SK-N-DZ (cell line): ENCODE measurements at regions not wholly inside any gene's neighbourhood (a gene's known extent, or its start where the extent isn't known, plus 50 kb on each side); places are given as distances from the start of the nearest gene placed in this dataset.
"Not testable (repeated sequence)": the region's sequence is repeated elsewhere in the genome, so short reads cannot be mapped to it uniquely, and the experiment has no call there.

Experiments used
- DNase-seq: peaks from one replicate; pipeline ENCODE4 v3.0.0-alpha.2; 2015; ENCODE audit warnings: low spot score

GRCh38 chr6:66499851-66500250, 792.8 kb upstream of the EYS start:
- no peak for DNase-seq

GRCh38 chr6:66496659-66497058, 789.6 kb upstream of the EYS start:
- peak; percentile 57 for DNase-seq

DNA sequence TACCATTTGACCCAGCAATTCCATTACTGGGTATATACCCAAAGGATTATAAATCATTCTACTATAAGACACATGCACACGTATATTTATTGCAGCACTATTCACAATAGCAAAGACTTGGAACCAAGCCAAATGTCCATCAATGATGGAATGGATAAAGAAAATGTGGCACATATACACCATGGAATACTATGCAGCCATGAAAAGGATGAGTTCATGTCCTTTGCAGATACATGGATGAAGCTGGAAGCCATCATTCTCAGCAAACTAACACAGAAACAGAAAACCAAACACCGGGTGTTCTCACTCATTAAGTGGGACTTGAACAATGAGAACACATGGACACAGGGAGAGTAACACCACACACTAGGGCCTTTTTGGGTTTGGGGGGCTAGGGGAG, 787.6 kb upstream of the EYS start:
- DNase-seq: not testable (repeated sequence)

GRCh38 chr6:66489269-66489987, 782.4 kb upstream of the EYS start:
- no peak for DNase-seq

GRCh38 chr6:66481216-66481615, 774.2 kb upstream of the EYS start:
- no peak for DNase-seq

DNA sequence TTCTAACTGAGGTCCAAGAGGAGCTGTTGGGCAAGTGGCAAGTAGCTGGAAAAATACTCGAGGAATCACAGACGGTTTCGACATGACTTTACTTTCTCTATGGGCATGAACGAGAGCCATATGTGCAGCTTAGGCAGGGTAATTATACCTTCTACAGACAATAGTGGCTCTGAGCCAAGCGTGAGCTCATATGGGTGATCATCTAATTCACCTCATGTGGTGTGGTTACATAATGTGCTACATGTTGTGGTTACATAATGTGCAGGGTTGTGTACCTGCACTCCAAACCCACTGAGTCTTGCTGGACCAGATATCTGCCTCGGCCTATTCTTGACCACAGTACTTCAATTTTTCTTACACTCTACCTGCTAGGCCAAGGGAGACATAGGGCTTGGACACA, 771.7 kb upstream of the EYS start:
- DNase-seq: no peak

GRCh38 chr6:66435321-66435720, 728.3 kb upstream of the EYS start:
- no peak for DNase-seq

DNA sequence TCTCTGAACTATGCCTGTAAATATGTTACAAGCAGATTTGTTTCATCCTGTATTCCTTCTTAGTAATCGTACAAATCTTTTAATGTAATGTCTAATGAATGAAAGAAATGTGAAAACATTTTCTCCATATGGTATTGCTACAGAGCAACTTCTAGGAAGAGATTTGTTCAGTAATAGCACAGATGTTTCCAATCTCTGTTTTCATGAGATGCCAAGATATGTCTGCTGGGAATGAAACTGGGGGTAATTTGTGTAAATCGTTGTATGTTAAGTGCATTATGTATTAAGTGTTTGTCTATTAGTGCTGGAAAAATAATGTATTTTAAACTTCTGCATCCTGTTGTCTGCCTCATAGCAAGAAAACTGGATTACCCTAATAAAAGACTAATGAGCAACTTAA, 722.2 kb upstream of the EYS start:
- no peak for DNase-seq

GRCh38 chr6:66423047-66423446, 716.0 kb upstream of the EYS start:
- DNase-seq: no peak

GRCh38 chr6:66421570-66421969, 714.5 kb upstream of the EYS start:
- DNase-seq: peak; percentile 6

DNA sequence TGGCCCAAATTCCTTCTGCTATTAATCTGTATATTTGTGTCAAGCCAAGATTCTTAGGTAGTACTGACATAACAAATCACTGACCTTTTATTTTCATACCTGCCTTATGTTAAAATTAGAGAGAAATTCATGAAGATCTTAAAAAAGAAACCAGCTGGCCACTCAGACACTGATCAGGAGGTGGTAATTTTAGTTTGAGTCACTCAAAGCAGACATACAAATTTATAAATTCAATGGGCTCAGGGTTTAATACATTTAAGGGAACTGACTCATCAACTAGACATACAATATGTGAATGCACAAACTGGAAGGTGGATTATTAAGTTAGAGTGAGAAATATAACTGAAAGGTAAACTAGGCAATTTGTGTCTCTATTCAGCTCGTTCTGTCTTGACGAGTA, 711.9 kb upstream of the EYS start:
- no peak for DNase-seq

DNA sequence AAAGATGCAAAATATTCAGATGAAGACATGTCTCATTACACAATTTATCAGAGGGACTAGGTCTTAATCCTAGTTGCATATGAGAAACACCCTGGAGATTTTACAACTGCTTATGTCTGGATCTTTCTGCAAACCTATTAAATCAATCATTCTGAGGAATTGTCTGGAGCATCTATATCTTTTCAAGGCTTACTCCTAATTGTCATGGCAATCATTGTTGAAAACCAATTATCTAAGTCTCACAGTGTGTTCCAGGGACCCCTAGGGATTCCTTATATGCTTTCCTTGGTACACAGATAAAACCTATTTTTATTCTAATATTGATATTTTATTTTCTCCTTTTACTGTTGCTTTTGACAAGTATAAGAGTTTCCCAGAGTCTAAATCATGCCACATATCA, 696.9 kb upstream of the EYS start:
- no peak for DNase-seq

- no peak for DNase-seq
Observed at GRCh38 chr6:66402873-66403272, 695.8 kb upstream of the EYS start.

DNA sequence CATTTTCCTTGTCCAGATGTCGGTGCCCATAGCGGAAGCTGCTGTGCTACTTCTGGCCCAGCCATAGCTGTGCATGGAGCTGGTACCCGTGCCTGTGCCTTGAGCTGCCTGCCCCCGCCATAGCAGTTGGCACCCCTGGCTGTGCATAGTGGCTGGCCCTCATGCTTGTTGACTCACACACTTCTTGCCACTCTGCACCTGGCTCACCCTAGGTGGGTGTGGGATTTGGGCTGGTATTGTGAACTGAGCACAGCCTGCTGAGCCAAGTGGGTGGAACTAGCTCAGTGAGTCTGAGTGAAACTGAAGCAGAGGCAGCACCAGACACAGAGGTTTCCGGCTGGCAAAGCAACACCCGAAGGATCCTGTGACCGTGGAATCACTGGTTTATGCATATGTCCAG, 689.5 kb upstream of the EYS start:
- no peak for DNase-seq

DNA sequence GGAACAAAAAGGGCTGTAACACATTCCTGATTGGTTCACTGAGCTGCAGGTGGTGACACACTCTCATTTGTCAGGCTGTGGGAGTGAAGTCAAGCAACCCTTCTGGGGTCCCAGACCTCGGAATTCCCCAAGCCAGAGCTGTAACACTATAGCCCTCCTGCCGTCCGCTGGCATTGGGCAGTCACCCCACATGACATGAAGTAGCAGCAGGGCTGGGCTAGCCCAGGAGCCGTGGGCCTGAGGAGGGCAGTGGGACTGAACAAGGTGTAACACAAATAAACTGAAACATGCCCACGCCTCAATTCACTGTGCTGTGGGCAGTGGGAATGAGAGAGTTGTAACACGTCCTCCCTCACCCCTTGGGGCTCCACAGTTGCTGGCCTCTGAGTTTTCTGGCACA, 689.1 kb upstream of the EYS start:
- DNase-seq: no peak

GRCh38 chr6:66390393-66390792, 683.4 kb upstream of the EYS start:
- DNase-seq: no peak

GRCh38 chr6:66376001-66376400, 669.0 kb upstream of the EYS start:
- DNase-seq: no peak

GRCh38 chr6:66369407-66369806, 662.4 kb upstream of the EYS start:
- DNase-seq: no peak

- DNase-seq: no peak
Observed at GRCh38 chr6:66362888-66363287, 655.9 kb upstream of the EYS start.

DNA sequence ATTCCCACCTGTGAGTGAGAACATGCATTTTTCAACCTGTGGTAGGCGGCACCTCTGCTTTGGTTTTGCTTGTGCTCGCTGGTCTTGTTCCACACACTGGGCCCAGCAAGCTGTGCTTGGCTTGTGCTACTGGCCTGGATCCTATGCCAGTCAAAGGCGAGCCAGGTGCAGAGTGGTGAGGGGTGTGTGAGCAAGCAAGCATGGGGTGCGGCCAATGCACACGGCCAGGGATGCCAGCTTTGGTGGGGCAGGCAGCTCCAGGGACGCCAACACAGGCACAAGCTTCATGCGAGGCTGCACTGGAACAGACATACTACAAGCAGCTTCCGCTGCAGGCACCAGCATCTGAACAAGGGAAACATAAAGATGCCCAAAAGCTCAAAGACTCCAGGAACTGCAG, 654.9 kb upstream of the EYS start:
- no peak for DNase-seq

DNA sequence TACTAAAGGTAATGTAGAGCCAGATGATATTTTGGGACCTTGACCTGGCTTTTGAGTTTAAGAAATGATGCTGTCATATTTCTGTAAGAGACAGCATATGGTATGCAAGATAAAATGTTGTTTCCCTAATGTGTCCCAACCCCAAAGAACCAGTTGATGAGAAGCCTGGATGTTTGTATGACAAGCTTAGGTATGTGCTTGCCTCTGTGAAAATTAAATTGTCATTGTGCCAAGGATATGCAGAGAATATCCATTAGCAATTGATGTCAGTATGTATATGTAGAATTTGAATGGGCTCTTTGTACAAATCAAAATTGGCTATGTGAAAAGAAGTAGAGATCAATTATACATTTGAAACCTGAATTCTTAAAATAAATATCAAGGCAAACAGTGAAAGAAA, 650.8 kb upstream of the EYS start:
- DNase-seq: no peak

DNA sequence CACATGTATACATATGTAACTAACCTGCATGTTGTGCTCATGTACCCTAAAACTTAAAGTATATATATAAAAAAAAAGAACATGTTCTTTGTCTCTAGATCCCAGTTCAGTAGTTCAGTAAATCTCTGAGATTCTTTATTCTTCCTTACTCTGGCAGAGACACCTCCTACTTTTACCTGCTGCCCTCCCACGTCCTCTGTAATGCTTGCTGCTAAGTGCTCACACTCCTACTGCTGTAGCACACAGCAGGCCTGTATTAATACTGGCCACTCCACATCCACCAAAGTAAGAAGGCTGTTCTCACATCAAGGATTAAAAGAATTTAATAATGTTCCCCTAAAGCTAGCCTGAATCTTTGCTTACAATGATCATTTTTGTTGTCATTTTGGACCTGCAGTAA, 648.4 kb upstream of the EYS start:
- no peak for DNase-seq

DNA sequence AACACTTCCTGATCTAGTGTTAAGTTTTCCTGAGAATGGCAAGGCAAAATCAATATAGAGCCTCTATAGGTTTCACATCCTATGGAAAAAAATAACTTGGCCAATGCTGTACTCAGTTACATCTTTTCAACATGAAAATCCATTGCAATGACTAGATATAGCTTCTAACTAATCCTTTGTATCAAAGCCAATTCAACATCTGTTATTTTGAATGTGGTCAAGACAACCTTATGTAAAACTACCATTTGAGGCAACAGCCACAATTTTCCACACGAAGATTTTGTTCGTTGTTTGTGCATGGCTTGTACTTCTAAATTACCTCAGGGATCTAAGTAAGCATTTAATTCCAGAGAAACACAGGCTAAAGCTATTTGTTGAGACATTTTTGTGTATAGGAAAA, 637.8 kb upstream of the EYS start:
- no peak for DNase-seq

DNA sequence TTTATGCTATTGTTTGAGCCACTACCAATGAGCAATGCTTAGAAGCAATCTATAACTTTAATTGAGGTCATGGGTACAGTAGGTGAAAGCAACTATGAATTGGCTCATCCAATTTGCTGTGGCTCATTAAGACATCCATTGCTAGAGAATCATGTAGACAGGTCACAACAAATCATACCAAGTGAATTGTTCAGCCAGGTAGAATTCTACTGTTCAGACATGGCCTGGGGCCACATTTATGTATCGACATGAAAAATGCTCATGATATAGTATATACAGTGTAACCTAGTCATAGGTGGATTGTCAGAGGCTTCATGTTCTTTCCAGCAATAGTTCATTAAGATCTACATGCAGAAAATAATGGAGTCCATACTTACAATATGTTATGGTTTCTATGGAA, 633.7 kb upstream of the EYS start:
- DNase-seq: no peak
